DMS153 treated with DMSO at 0.1 percent for 48 hours (cell line): ENCODE measurements at regions not wholly inside any gene's neighbourhood (a gene's known extent, or its start where the extent isn't known, plus 50 kb on each side); places are given as distances from the start of the nearest gene placed in this dataset.
"Not testable (repeated sequence)": the region's sequence is repeated elsewhere in the genome, so short reads cannot be mapped to it uniquely, and the experiment has no call there.

Experiments used
- DNase-seq: peaks from one replicate; lab custom pipeline; 2025; ENCODE audit not compliant: unreplicated experiment; lab: John Stamatoyannopoulos, UW

GRCh38 chr11:98068251-98068650 lies 952.5 kb upstream of the CNTN5 start:
- DNase-seq: no peak

DNA sequence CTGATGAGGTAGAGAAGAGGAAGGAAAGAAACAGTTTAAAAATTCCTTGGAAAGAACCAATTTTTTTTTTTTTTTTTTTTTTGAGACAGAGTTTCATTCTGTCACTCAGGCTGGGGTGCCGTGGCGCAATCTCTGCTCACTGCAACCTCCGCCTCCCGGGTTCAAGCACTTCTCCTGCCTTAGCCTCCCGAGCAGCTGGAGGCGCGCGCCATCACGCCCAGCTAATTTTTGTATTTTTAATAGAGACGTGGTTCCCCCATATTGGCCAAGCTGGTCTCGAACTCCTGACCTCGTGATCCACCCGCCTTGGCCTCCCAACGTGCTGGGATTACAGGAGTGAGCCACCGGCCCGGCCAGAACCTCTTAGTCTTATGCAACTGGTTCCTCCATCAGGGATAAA lies 951.6 kb upstream of the CNTN5 start:
- DNase-seq: not testable (repeated sequence)

GRCh38 chr11:98069861-98070260 lies 950.9 kb upstream of the CNTN5 start:
- DNase-seq: no peak

GRCh38 chr11:98090861-98091505 lies 929.8 kb upstream of the CNTN5 start:
- no peak for DNase-seq

DNA sequence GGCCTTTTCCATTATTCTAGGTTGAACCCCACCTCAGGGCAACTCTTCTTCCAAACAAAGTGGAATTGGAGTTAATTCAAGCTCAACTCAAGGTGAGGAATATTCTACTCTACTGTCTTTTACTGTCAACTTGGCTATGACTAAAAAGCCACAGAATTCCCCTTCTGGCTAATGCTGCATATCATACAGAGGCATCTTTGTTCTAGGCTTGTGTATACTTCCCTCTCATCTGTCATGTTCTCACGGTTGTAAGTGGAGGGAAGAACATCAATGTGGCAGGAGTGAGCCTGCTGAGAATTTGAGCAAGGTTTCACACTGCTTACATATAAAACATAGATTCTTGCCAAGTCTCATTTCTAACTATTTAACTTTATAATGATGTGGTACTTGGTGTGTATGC lies 921.4 kb upstream of the CNTN5 start:
- DNase-seq: no peak

DNA sequence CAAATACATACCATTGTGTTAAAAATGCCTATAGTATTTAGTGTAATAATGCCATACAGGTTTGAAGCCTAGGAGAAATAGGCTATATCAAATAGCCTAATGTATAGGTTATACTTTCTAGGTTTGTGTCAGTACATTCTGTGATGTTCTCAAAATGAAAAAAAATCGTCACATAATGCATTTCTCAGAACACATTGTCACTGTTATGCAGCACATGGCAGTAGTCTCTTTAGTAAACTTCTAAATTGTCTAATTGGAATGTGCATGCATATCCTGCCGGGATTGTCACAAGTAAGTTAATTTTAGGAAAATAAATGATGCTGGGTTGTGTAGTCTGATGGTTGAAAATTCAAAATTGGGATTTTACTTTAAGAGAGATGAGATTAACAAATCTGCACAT lies 920.1 kb upstream of the CNTN5 start:
- DNase-seq: no peak

- no peak for DNase-seq
These were observed 919.4 kb upstream of the CNTN5 start for GRCh38 chr11:98101329-98101728.

DNA sequence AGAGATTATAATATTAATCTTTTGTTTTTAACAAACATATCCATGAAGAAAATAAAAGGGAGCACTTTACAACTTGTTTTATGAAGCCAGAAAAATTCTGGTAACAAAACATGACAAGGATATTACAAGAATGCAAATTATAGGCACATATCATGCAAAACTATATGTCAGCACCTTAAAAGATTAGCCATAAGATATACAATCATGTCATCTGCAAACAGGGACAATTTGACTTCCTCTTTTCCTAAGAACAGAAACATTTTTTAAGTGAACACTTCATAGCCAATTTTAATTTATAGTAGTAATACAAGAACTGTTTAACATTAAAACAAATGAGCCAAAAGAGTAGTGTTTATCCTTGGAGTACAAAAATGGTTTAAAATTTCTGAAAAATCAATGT lies 916.5 kb upstream of the CNTN5 start:
- DNase-seq: no peak

- DNase-seq: peak; percentile 72
These were observed 913.0 kb upstream of the CNTN5 start for GRCh38 chr11:98107736-98108135.

- DNase-seq: no peak
These were observed 910.7 kb upstream of the CNTN5 start for GRCh38 chr11:98110030-98110429.

DNA sequence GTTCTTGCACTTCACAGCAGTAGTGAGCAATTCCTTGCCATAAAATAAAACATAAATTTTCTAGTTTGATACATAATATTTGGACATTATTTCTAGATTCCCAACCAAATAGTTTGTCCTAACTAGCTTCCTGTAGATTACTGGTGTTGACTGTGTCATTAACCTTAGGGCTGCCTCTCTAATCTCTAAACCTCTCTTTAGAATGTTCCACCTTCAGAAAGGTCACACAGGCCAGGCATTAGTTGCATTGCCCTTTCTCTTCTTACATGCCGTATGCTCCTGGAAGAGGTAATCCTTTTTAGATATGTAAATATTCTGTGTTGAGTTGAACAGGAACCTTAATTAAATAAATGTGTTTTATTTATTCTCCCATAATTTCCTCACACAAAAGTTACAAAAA lies 904.9 kb upstream of the CNTN5 start:
- DNase-seq: no peak

DNA sequence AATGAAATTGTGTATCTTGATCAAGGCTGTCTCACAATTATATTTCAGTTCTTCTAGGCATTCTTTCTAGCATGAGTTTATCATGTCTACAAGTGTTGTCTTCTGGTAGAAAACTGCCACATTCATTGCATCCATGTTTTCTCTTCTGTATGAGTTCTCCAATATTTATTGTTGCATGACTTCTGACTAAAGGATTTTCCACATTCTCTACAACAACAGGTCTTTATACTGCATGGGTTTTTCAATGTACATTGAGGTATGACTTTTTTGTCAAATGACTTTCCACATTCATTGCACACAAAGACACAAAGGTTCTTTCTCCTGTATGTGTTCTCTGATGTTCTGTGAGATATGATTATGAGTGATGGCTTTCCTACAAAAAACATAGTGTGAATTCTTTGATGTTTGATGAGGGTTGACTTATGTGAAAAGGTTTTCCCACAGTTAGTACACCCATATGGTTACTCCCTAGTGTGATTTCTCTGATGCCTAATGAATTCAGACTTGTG lies 890.6 kb upstream of the CNTN5 start:
- DNase-seq: no peak

- no peak for DNase-seq
These were observed 884.4 kb upstream of the CNTN5 start for GRCh38 chr11:98136357-98136756.

- no peak for DNase-seq
These were observed 883.3 kb upstream of the CNTN5 start for GRCh38 chr11:98137437-98137836.

DNA sequence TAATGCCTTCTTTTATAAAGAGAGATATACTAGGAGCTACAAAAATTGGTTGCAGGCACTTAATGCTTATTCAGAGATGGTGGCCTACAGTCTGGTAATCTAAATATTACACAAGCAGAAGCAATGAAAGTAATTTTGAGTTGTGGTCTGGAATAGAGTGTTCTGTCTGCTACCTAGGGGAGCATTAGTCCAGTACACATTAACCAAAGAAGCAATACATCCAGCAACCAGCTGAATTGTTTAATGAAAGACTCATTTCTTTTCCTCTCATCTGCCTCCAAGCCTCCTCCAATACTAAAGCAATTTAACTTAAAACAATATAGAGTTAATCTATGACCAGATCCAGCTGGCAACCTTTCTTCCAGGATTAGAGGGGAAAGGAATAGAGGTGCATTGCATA lies 877.1 kb upstream of the CNTN5 start:
- DNase-seq: no peak

DNA sequence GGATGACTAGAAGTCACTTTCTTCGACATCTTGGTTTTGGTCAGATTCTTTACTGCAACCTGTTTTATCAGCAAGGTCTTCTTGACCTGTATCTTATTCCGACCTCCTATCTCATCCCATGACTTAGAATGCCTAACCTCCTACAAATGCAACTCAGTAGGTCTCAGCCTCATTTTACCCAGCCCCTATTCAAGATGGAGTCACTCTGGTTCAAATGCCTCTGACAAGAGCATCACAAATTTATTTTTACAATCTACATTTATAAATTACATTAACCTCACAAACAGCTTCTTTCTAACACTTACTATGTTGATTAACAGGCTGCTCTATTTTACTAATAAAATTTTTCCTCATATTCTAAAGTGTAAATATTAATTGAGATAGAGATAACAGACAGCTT lies 867.0 kb upstream of the CNTN5 start:
- no peak for DNase-seq

GRCh38 chr11:98155696-98156095 lies 865.1 kb upstream of the CNTN5 start:
- no peak for DNase-seq

DNA sequence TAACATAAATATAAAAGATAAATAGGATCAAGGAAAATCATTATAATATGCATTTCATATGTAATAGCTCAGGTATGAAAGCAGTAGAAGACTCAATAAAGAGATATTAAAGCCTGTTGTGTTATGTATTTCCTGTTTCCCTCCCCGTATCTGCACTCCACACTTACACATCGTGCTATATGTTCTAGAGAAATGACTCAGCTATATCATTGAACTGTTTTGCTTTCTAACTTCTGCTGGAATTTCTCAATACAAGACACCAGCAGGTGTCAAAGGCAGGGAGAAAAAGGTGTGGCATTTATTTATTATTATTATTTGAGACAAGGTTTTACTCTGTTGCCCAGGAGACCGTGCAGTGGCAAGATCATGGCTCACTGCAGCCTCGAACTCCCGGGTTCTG lies 842.8 kb upstream of the CNTN5 start:
- no peak for DNase-seq

- DNase-seq: no peak
These were observed 840.2 kb upstream of the CNTN5 start for GRCh38 chr11:98180511-98180910.

DNA sequence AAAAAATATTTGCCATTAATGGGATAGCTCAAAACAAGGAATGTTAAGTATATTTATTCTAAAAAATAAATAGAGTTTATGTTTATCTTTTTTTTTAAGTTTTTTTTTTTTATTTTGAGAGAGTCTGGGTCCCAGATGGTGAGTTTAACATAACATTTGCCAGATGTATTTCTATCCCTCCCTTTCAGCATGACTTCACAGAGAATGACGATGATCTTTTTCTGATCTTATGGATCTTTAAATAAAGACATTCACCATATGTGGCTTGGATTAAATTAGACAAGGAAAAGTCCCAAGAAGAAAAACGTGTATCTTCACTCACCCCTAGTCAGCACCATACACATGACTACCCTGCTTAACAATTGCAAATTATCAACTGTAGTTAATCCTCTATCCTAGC lies 839.8 kb upstream of the CNTN5 start:
- DNase-seq: no peak

- DNase-seq: no peak
These were observed 837.7 kb upstream of the CNTN5 start for GRCh38 chr11:98183034-98183433.

GRCh38 chr11:98185245-98185644 lies 835.5 kb upstream of the CNTN5 start:
- DNase-seq: no peak

- no peak for DNase-seq
These were observed 826.1 kb upstream of the CNTN5 start for GRCh38 chr11:98194611-98195010.
